HCT116 (cell line): ENCODE measurements at regions not wholly inside any gene's neighbourhood (a gene's known extent, or its start where the extent isn't known, plus 50 kb on each side); places are given as distances from the start of the nearest gene placed in this dataset.

Experiments
- ATAC-seq: fragments of 200-7000 bp; cut with Tn5 transposase; 2 replicates; pipeline ENCODE4 v1.9.1; 2020; ENCODE audit warnings: mild to moderate bottlenecking, moderate library complexity
- BruUV-seq: library from RNA; stranded (reverse); fragments of 400-500 nt; replicated peaks from 2 replicates; lab custom pipeline; 2021; lab: Mats Ljungman, UMichigan
- CTCF ChIA-PET: fragments of 300-600 bp; sonication (Branson Sonifier 250); formaldehyde crosslinking; loops from one replicate; lab custom pipeline; 2021; ENCODE audit warnings: antibody characterized with exemption; lab: Charles Lee
- POLR2A ChIA-PET: fragments of 300-600, 350-600 bp; sonication (Branson Sonifier 250); formaldehyde crosslinking; loops from one replicate; lab custom pipeline; 2021; ENCODE audit warnings: antibody characterized with exemption; lab: Charles Lee
- RAD21 ChIA-PET, 2 experiments: fragments of 300-600 bp; sonication (Branson Sonifier 250); formaldehyde crosslinking; loops; one replicate each; lab custom pipeline; 2023; ENCODE audit warnings: low total read pairs in 2 of 2; ENCODE audit not compliant: uncharacterized antibody in 2 of 2, unreplicated experiment in 2 of 2, low non-redundant PET in 1 of 2; lab: Charles Lee
- DNase-seq: peaks from one replicate; pipeline ENCODE4 v3.0.0-alpha.2; 2010; ENCODE audit warnings: low read depth, low spot score
- H2AFZ ChIP-seq: fragments of 200-600 bp; shearing (Covaris generic), sonication (generic); 2 replicates; pipeline ENCODE4 v1.6.1; 2017; ENCODE audit warnings: low read depth, mixed run types, mixed read lengths, antibody characterized with exemption, low read length; ENCODE audit not compliant: poor library complexity, severe bottlenecking
- H3K27ac ChIP-seq: 2 replicates; pipeline ENCODE4 v1.5.1; 2012; ENCODE audit warnings: low read depth, low read length
- H3K27me3 ChIP-seq: fragments of 200-600 bp; sonication (generic); 2 replicates; pipeline ENCODE4 v1.6.1; 2016; ENCODE audit warnings: mixed run types, low read length, mixed read lengths; ENCODE audit not compliant: insufficient read depth
- H3K36me3 ChIP-seq, 2 experiments: fragments of 200-500 bp in 1 of 2; fragments of 200-600 bp in 1 of 2; sonication (Bioruptor generic) in 1 of 2; sonication (generic) in 1 of 2; 2 replicates each; pipeline versions ENCODE4 v1.5.1 to v1.6.1; 2014 to 2016; ENCODE audit warnings: low read length in 2 of 2, inconsistent platforms in 1 of 2, mixed read lengths in 1 of 2, mixed run types in 1 of 2; ENCODE audit not compliant: insufficient read depth in 2 of 2, control insufficient read depth in 1 of 2
- H3K4me1 ChIP-seq, 2 experiments: fragments of 200-600 bp in 1 of 2; sonication (generic) in 1 of 2; 2 replicates each; pipeline versions ENCODE4 v1.5.1 to v1.6.1; 2012 to 2017; ENCODE audit warnings: low read length in 2 of 2, inconsistent platforms in 1 of 2, mild to moderate bottlenecking in 1 of 2, mixed read lengths in 1 of 2, mixed run types in 1 of 2, moderate library complexity in 1 of 2; ENCODE audit not compliant: insufficient read depth in 2 of 2, control insufficient read depth in 1 of 2
- H3K4me2 ChIP-seq: fragments of 200-600 bp; sonication (generic); 2 replicates; pipeline ENCODE4 v1.6.1; 2017; ENCODE audit warnings: mixed run types, low read length, mixed read lengths
- H3K4me3 ChIP-seq, 2 experiments: fragments of 200-600 bp in 1 of 2; sonication (generic) in 1 of 2; replicated peaks in 1 of 2; 2 replicates each; pipeline ENCODE4 v1.5.1; 2011 to 2016; ENCODE audit warnings: low read length in 2 of 2, control low read depth in 1 of 2, low read depth in 1 of 2, mild to moderate bottlenecking in 1 of 2, mixed read lengths in 1 of 2, mixed run types in 1 of 2
- H3K79me2 ChIP-seq: fragments of 200-600 bp; sonication (generic); 2 replicates; pipeline ENCODE4 v1.6.1; 2017; ENCODE audit warnings: mild to moderate bottlenecking, mixed run types, low read length, moderate library complexity, mixed read lengths; ENCODE audit not compliant: insufficient read depth
- H3K9ac ChIP-seq: fragments of 200-600 bp; sonication (generic); 2 replicates; pipeline ENCODE4 v1.6.1; 2016; ENCODE audit warnings: low read length, mixed read lengths
- H3K9me2 ChIP-seq: fragments of 200-600 bp; sonication (generic), shearing (Covaris generic); 2 replicates; pipeline ENCODE4 v1.6.1; 2017; ENCODE audit warnings: mixed run types, mild to moderate bottlenecking, moderate library complexity; ENCODE audit not compliant: insufficient read depth
- H3K9me3 ChIP-seq, 2 experiments: fragments of 200-500 bp in 1 of 2; fragments of 200-600 bp in 1 of 2; sonication (Bioruptor generic) in 1 of 2; sonication (generic) in 1 of 2; 2 replicates each; pipeline ENCODE4 v1.6.1; 2014 to 2017; ENCODE audit warnings: low read length in 2 of 2, mixed read lengths in 2 of 2, inconsistent platforms in 1 of 2, low read depth in 1 of 2, mild to moderate bottlenecking in 1 of 2, mixed run types in 1 of 2, moderate library complexity in 1 of 2; ENCODE audit not compliant: control insufficient read depth in 1 of 2, insufficient read depth in 1 of 2
- H4K20me1 ChIP-seq: fragments of 200-600 bp; sonication (generic), shearing (Covaris generic); 2 replicates; pipeline ENCODE4 v1.6.1; 2017; ENCODE audit warnings: mixed run types, mild to moderate bottlenecking, moderate library complexity; ENCODE audit not compliant: insufficient read depth
- CBX3 ChIP-seq: IDR thresholded peaks from 2 replicates; pipeline ENCODE4 v1.6.1; 2012; ENCODE audit warnings: low read depth
- ELF1 ChIP-seq: IDR thresholded peaks from 2 replicates; pipeline ENCODE4 v1.6.1; 2012; ENCODE audit warnings: low read depth, borderline replicate concordance
- EZH2 ChIP-seq: fragments of 200-600 bp; sonication (generic); IDR thresholded peaks from 2 replicates; pipeline ENCODE4 v1.6.1; 2017; ENCODE audit warnings: antibody characterized with exemption, mixed run types
- EZH2phosphoT487 ChIP-seq: fragments of 200-600 bp; IDR thresholded peaks from 2 replicates; pipeline ENCODE4 v1.6.1; 2018; ENCODE audit warnings: antibody characterized with exemption, borderline replicate concordance
- POLR2A ChIP-seq: IDR thresholded peaks from 2 replicates; pipeline ENCODE4 v1.7.0; 2011; ENCODE audit warnings: borderline replicate concordance; ENCODE audit not compliant: insufficient read depth, insufficient read length; ENCODE audit errors: extremely low read depth
- POLR2AphosphoS5 ChIP-seq: IDR thresholded peaks from 2 replicates; pipeline ENCODE4 v1.6.1; 2011; ENCODE audit warnings: mild to moderate bottlenecking, low read depth, low read length, moderate library complexity
- SP1 ChIP-seq: IDR thresholded peaks from 2 replicates; pipeline ENCODE4 v1.6.1; 2012; ENCODE audit warnings: low read depth
- TCF7L2 ChIP-seq: IDR thresholded peaks from 2 replicates; pipeline ENCODE4 v1.7.0; 2011; ENCODE audit warnings: borderline replicate concordance, inconsistent platforms; ENCODE audit not compliant: insufficient read depth, insufficient read length; ENCODE audit errors: extremely low read depth
- YY1 ChIP-seq: IDR thresholded peaks from 2 replicates; pipeline ENCODE4 v1.6.1; 2011; ENCODE audit warnings: low read length, low read depth, moderate library complexity, mild to moderate bottlenecking; ENCODE audit not compliant: insufficient replicate concordance; ENCODE audit errors: extremely low read depth
- ZNF274 ChIP-seq: fragments of 200-500 bp; sonication (Bioruptor generic); IDR thresholded peaks from 2 replicates; pipeline ENCODE4 v1.6.1; 2014; ENCODE audit warnings: mild to moderate bottlenecking, low read depth, low read length, inconsistent platforms
- intact Hi-C: fragments of 100-400 bp; cut with micrococcal nuclease; formaldehyde crosslinking; loops from 2 replicates; pipeline ENCODE4 v1.10.0; 2022
- TF ChIP-seq, protein P1 (sequence below): IDR thresholded peaks from 2 replicates; pipeline ENCODE4 v1.6.1; 2011; ENCODE audit warnings: mild to moderate bottlenecking, low read length, moderate library complexity; ENCODE audit not compliant: insufficient replicate concordance; ENCODE audit errors: extremely low read depth
- TF ChIP-seq, protein P2 (sequence below): IDR thresholded peaks from 2 replicates; pipeline ENCODE4 v1.6.1; 2012
- TF ChIP-seq, protein P3 (sequence below): IDR thresholded peaks from 2 replicates; pipeline ENCODE4 v1.6.1; 2012; ENCODE audit warnings: low read depth

DNA sequence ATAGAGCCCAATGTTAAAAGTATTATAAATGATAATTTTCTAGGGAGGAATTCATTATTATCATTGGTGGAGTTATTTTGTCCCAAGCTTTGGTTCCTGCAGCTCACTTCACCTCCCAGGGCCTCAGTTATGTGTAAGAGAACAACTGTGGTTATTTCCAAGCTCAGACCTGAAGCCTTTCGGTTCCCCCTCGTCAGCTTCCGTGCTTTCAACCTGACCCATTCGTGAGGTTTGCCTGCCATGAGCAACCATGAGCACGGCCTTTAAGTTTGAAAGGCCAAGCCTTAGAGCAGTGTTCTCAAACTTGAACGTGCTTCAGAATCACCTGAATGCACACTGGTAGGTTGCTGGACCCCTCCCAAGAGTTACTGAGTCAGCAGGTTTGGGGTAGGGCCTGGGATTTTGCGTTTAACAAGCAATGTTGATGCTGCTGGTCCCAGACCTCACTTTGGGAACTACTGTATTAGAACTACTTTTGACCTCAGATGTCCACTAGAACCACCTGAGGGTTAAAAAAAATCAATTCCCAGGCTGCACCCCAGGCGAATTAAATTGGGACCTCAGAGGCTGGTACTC is 133.0 kb upstream of the PRMT8 start:
- no peaks in the 10 kb centered on the region for H4K20me1 ChIP-seq
- H2AFZ ChIP-seq = no peak overlapping the region
- no peak overlapping the region for H3K4me3 ChIP-seq
- BruUV-seq = no TSS peak
- no peak overlapping the region for H3K27ac ChIP-seq
- H3K79me2 ChIP-seq = no peaks in the 10 kb centered on the region
- no peaks in the 10 kb centered on the region for H3K36me3 ChIP-seq
- H3K9me2 ChIP-seq = no peaks in the 10 kb centered on the region
- H3K9ac ChIP-seq = no peak overlapping the region
- H3K4me2 ChIP-seq = no peak overlapping the region
- ChIA-PET RAD21 (no interaction called here), CTCF (no interaction called here), POLR2A (no interaction called here)
- DNase-seq = no peak
- TF ChIP-seq CBX3 = no peak
- H3K9me3 ChIP-seq = no peaks in the 10 kb centered on the region
- ATAC-seq = no peak
- intact Hi-C loops = no loop called here
- H3K4me1 ChIP-seq = no peaks in the 10 kb centered on the region
- H3K27me3 ChIP-seq = no peaks in the 10 kb centered on the region

DNA sequence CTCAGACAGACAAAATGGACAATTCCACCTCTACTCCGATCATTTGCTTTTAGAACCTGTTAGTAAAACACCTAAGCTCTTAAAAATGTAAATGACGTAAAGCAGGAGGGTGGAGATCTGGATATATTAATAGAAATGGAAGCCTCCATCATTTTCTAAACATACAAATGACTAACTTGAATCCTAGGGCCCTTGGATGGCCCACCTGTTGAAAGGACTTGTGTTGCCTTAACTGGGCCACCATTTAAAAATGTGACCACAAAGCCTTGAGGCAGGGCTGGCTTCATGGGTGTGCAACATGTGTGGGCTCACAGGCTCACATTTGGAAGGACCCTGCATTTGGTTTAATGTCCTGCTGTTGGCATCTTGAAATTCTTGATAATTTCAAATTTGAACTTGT is 131.5 kb upstream of the PRMT8 start:
- intact Hi-C loops = no loop called here
- Histone ChIP-seq H3K9ac (no peak overlapping the region), H2AFZ (no peak overlapping the region)
- BruUV-seq = no TSS peak
- DNase-seq = no peak
- TF ChIP-seq POLR2AphosphoS5 (no peak), POLR2A (no peak), YY1 (no peak), SP1 (no peak), TCF7L2 (no peak), ELF1 (no peak), ZNF274 (no peak), EZH2 (no peak), EZH2phosphoT487 (no peak), CBX3 (no peak)
- TF ChIP-seq, protein P1, sequence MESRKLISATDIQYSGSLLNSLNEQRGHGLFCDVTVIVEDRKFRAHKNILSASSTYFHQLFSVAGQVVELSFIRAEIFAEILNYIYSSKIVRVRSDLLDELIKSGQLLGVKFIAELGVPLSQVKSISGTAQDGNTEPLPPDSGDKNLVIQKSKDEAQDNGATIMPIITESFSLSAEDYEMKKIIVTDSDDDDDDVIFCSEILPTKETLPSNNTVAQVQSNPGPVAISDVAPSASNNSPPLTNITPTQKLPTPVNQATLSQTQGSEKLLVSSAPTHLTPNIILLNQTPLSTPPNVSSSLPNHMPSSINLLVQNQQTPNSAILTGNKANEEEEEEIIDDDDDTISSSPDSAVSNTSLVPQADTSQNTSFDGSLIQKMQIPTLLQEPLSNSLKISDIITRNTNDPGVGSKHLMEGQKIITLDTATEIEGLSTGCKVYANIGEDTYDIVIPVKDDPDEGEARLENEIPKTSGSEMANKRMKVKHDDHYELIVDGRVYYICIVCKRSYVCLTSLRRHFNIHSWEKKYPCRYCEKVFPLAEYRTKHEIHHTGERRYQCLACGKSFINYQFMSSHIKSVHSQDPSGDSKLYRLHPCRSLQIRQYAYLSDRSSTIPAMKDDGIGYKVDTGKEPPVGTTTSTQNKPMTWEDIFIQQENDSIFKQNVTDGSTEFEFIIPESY = no peak
- TF ChIP-seq, protein P2, sequence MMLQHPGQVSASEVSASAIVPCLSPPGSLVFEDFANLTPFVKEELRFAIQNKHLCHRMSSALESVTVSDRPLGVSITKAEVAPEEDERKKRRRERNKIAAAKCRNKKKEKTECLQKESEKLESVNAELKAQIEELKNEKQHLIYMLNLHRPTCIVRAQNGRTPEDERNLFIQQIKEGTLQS = no peak
- TF ChIP-seq, protein P3, sequence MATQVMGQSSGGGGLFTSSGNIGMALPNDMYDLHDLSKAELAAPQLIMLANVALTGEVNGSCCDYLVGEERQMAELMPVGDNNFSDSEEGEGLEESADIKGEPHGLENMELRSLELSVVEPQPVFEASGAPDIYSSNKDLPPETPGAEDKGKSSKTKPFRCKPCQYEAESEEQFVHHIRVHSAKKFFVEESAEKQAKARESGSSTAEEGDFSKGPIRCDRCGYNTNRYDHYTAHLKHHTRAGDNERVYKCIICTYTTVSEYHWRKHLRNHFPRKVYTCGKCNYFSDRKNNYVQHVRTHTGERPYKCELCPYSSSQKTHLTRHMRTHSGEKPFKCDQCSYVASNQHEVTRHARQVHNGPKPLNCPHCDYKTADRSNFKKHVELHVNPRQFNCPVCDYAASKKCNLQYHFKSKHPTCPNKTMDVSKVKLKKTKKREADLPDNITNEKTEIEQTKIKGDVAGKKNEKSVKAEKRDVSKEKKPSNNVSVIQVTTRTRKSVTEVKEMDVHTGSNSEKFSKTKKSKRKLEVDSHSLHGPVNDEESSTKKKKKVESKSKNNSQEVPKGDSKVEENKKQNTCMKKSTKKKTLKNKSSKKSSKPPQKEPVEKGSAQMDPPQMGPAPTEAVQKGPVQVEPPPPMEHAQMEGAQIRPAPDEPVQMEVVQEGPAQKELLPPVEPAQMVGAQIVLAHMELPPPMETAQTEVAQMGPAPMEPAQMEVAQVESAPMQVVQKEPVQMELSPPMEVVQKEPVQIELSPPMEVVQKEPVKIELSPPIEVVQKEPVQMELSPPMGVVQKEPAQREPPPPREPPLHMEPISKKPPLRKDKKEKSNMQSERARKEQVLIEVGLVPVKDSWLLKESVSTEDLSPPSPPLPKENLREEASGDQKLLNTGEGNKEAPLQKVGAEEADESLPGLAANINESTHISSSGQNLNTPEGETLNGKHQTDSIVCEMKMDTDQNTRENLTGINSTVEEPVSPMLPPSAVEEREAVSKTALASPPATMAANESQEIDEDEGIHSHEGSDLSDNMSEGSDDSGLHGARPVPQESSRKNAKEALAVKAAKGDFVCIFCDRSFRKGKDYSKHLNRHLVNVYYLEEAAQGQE = no peak
- TF ChIP-seq, all 23 proteins: peak for 0
- Histone ChIP-seq H3K36me3 (no peaks in the 10 kb centered on the region), H3K9me3 (no peaks in the 10 kb centered on the region), H3K27ac (no peak overlapping the region), H3K4me1 (no peaks in the 10 kb centered on the region), H3K4me2 (no peak overlapping the region), H3K79me2 (no peaks in the 10 kb centered on the region), H4K20me1 (no peaks in the 10 kb centered on the region), H3K27me3 (no peaks in the 10 kb centered on the region), H3K9me2 (no peaks in the 10 kb centered on the region), H3K4me3 (no peak overlapping the region)
- no peak for ATAC-seq
- ChIA-PET CTCF (no interaction called here), RAD21 (no interaction called here), POLR2A (no interaction called here)
